ENCODE measurements at regions not wholly inside any gene's neighbourhood (a gene's known extent, or its start where the extent isn't known, plus 50 kb on each side); places are given as distances from the start of the nearest gene placed in this dataset.

DNA sequence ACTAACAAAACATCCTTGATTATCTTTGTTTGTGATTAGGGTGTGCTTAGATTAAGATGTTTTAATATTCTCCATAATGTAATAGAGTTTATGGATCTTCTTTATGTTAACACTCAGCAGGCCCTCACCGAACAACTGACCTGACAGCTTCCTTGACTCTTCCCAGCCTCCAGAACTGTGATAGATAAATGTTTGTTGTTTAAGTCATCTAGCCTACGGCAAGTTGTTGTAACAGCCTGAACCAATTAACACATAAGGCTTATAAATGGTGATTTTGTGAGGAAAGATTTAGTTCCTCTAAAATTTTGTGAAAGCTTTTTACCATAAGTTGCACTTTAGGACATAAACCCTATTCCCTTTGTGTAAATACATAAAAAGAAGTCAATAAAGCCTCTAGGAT lies 156.5 kb upstream of the DCN start:
- no peak for DNase-seq (ENCODE audit: low read depth in 1 of 2, low spot score in 1 of 2)

- no peak for DNase-seq (ENCODE audit: low read depth in 1 of 2, low spot score in 1 of 2)
Observed at GRCh38 chr12:91335699-91336098, 153.1 kb upstream of the DCN start.

- no peak for DNase-seq (ENCODE audit: low read depth in 1 of 2, low spot score in 1 of 2)
Observed at GRCh38 chr12:91333966-91334365, 151.3 kb upstream of the DCN start.

DNA sequence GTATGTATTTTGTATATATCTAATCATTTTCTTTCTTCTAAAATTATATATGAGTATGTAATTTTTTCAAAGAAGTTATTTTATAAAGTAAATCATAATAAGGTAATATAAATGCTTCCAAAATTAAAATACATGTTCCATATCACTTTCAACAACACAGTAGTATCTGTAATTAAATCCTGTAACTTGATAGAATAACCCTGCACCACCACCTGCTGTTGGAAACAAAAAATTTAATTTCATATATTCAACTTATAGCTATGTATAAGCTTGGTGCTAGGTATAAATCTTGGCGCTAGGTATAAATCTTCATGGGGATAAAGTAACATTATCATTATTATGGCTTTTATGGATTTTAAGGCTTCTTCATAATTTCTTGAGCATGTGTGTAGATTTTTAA lies 149.7 kb upstream of the DCN start:
- DNase-seq (ENCODE audit: low read depth in 1 of 2, low spot score in 1 of 2) = no peak

DNA sequence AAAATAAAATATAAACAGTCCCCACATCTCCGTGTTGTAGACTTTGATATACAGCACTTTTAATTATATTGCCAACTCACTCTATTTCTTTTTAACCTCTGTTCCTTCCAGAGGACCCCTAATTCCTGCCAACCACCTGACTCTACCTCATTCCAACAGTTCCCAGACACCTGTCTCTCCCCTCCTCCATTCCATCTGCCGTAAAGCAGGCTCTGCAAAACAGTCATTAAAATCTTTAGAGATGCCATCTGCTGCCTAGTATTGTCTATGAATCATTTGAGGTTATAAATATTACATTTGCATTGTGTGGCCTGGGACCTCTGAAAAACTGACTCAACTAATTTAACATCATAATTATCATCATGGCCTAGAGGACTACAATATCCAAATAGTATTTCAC lies 148.8 kb upstream of the DCN start:
- DNase-seq (ENCODE audit: low read depth in 1 of 2, low spot score in 1 of 2) = no peak

DNA sequence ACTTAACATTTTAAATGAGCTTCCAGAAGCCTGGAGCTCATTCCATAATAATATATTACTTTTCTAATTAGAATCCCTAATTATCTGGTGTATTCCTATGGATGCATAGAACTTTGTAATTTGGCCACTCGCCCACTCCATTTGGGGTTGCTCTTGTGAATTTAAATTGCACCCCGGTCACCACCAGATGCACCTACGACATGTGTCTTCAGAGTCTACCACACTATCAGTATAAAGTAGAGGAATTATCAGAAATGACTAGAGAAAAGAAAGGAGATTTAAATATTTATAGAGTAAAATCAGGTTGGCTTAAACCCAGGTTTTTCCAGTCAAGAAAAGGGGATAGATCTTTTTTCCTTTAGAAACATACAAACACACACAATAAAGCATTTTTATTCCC lies 145.8 kb upstream of the DCN start:
- DNase-seq (ENCODE audit: low read depth in 1 of 2, low spot score in 1 of 2) = no peak

DNA sequence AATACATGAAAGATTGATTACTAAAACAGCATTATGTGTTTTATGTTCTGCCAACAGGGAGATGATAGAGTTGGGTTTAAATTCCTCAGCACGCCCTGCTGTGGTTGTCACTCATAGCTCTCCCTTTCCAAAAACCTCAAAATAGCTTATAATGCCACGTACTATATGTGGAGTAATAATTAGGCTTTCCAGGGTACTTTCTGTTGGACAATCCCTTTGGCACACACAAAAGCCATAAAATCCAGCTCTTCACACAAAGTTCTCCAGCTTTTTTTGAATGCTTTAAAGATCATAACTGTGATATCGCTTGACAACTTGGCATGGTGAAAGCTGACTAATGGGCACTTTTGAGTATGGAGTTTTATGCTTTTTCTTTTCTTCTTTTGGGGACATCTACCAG lies 145.3 kb upstream of the DCN start:
- no peak for DNase-seq (ENCODE audit: low read depth in 1 of 2, low spot score in 1 of 2)

DNA sequence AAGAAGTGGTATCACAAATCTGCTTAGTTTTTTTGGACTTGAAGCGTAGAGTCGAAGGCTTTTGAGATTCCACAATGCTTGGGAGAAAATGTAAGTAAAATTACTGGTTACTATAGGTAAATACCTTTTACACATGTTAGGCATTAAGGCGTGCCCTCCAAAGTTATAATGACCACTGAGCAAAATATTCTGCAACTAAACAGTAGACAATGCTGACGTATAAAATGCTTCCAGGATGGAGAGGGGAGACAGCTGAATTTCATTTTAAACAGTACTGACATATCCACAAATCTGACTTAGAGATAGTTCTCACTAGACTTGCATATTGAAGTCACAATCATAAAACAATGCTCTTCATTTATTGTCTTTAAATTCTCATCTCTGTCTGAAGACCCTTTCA lies 144.5 kb upstream of the DCN start:
- DNase-seq (ENCODE audit: low read depth in 1 of 2, low spot score in 1 of 2) = no peak

DNA sequence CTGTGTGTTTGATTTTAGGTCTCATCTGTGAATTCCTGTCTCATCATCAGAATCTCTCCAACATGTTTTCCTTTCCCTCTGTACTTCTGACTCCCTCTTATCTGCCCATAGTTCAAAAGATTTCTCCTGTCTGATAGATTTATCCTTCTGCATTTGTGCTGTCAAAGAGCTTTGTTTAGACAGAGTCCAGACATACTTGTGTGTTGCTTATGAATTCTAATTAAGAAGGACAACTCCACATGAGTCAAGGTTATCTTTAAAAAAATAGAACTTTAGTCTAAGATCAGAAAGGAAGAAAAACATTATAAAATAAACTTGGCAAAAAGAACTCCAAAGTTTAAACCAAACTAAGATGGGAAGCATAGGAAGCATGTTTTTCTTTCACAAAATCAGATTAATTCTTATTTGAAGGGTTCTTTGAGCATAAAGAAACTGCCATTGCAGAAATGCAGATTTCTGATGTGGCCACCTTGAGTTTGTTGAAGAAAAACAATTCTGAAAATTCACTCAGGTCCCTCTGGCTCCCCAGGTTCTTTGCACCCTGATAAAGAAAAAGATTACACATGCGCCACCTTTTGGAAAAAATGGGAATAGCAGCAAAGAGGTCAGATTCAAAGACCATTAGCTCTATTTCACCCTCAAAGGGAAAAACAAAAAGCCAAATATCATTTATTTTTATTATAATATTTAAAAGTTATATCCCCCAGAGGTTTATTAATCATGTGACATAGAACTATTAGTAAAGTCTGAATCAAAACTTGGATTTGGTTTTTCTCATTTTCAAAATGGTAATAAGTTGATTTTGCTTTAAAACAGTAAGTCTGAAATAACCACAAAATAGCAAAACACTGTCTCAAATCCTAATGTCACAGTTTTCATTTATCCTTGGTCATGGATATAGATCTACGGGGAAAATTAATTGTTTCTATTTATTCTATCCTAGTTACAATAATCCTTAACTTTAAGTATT lies 143.7 kb upstream of the DCN start:
- peak in 1 of 2 donors; percentile 50 for DNase-seq (ENCODE audit: low read depth in 1 of 2, low spot score in 1 of 2)

- DNase-seq (ENCODE audit: low read depth in 1 of 2, low spot score in 1 of 2) = no peak
Observed at GRCh38 chr12:91320999-91321398, 138.4 kb upstream of the DCN start.

DNA sequence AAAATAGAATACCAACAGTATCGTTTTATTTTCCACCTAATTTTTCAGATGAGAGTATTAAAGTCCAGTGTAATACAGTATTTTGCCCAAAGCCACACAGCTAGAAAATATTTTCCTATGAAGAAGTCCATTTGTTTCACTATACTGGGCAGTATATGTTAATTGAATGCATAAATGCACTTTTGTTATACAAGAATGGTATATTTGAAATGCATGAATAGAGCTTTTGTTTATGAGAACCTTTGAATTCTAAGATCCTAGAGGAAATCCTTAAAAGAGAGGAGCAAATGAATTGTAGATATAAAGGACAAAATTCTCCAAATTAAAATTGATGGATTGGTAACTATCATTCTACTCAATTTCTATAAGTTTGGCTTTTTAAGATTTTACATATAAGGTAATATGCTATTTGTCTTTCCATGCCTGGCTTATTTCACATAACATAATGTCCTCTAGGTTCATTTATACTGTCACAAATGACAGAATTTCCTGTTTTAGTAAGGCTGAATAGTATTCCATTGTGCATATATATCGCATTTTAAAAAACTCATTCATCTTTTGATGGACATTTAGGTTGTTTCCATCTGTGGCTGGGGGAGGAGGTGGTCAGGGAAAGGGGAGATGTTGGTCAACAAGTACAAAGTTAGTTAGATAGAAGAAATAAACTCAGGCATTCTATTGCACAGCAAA lies 136.6 kb upstream of the DCN start:
- no peak for DNase-seq (ENCODE audit: low read depth in 1 of 2, low spot score in 1 of 2)

- no peak for DNase-seq (ENCODE audit: low read depth in 1 of 2, low spot score in 1 of 2)
Observed at GRCh38 chr12:91317306-91317705, 134.7 kb upstream of the DCN start.

DNA sequence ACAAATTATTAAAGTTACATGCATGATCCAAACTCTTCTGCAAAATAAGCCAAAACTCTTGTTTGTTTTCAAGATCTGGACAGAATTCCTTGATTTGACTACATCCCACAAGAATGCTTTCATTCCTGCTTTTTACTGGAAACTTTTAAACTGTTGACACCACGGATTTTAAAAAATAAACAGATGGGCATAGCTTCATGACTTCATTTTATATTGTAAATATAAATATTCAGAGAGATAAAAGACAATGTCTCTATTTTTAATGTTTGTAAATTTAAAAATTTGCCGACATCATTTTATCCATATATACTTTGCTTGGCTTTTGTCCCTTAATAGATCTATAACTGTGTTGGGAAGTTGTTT lies 134.3 kb upstream of the DCN start:
- no peak for DNase-seq (ENCODE audit: low read depth in 1 of 2, low spot score in 1 of 2)

DNA sequence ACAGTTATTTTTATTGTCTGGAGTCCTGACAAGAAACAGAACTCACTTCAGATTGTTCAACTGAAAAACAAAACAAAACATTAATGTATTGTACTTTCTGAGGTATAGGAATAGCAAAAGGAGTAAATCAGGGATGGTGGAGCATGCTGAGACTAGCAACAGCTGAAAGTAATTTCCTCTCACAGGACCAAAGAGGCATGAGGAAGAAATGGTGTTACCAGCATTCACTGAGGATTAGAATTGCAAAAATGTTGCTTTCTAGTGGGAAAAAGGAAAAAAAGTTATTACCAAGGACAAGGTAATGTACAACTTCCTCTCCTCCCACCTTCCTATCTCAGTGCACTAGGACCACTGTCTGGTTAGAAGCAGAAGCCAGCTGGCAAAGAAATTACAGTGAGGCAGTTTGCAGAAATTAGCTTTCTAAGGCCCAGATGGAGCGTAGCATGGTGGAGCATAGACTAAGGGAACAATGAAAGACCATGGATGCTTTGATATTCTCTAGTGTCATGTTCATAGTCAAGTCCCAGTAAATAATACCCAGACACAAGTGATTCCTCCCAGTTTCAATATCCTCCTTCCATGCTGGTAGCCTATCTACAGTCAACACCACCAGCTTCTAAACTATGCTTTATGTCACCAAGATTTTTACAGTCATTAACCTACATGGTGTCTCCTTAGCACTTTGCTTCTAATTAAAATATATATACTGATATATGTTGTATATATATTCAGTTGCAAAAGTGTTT lies 133.7 kb upstream of the DCN start:
- no peak for DNase-seq (ENCODE audit: low read depth in 1 of 2, low spot score in 1 of 2)

DNA sequence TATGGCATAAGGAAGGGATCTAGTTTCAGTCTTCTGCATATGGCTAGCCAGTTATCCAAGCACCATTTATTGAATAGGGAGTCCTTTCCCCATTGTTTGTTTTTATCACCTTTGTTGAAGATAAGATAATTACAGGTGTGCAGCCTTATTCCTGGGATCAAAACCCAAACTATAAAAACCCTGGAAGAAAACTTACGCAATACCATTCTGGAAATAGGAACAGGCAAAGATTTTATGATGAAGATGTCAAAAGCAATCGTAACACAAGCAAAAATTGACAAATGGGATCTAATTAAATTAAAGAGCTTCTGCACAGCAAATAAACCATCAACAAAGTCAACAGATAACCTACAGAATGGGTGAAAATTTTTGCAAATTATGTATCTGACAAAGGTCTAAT lies 128.5 kb upstream of the DCN start:
- DNase-seq (ENCODE audit: low read depth in 1 of 2, low spot score in 1 of 2) = no peak

GRCh38 chr12:91309450-91309849 lies 126.8 kb upstream of the DCN start:
- no peak for DNase-seq (ENCODE audit: low read depth in 1 of 2, low spot score in 1 of 2)

DNA sequence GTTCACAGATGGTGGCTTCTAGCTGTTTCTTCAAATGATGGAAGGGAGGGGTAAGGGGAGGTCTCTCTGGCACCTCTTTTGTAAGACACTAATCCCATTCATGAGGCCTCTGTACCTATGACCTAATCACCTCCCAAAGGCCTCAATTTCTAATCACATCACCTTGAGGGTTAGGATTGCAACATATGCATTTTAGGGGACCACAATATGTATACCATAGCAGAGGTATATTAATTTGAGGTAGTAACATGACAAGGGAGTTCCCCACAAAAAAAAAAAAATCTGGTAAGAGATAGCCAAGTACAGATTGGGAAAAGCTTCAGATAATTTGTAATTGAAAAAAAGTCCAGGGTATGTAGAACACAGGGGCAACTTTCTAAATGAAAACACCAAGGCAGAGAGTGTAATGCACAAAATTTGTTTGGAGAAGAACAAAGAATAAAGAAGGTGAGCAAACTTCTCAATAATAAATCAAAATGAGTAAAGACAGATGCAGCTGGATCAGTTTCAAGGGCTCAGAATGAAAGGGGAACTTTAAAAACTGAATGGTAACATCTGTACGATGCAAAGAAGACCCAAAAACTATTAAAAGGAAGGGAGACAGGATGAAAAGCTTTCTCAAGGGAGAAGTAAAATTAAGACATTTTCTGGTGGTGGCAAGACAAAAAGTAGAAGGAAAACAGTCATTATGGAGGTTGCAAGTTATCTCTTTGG lies 125.5 kb upstream of the DCN start:
- DNase-seq (ENCODE audit: low read depth in 1 of 2, low spot score in 1 of 2) = no peak

- no peak for DNase-seq (ENCODE audit: low read depth in 1 of 2, low spot score in 1 of 2)
Observed at GRCh38 chr12:91290354-91290753, 107.7 kb upstream of the DCN start.

- DNase-seq (ENCODE audit: low read depth in 1 of 2, low spot score in 1 of 2) = no peak
Observed at GRCh38 chr12:91289906-91290305, 107.3 kb upstream of the DCN start.

DNA sequence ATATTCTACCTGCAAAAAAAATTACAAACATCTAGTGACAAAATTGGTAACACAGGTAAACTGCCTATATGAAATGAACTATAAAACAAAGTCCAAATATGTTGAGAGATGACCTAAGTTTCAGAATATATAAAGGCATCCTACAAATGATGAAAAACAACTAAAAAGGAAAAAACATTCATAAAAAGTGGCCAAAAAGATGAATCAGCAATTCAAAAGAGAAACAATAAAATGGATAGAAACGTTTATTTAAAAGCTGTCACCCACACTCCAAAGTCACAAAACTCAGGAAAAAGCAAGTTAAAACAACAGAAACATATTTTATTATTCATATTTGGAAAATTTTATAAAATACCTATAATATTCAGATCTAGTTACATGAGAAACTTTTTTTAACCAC lies 106.5 kb upstream of the DCN start:
- DNase-seq (ENCODE audit: low read depth in 1 of 2, low spot score in 1 of 2) = no peak

DNA sequence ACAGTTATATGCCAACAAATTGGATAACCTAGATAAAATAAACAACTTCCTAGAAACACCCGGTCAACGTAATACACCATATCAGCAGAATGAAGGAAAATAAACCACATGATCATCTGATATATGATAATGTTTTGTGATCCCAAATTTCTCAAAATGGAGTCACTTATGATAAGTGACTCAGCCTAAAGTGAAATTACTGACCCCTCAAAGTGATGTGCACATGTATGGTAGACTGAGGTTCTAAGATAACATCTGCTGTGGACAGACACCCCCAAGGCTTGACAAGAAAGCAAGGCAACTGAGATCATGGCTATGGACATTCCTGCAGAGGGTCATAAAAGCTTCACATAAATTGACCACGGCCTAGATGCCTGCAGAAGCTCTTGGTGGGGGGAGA lies 105.1 kb upstream of the DCN start:
- DNase-seq (ENCODE audit: low read depth in 1 of 2, low spot score in 1 of 2) = no peak

Measured in activated CD4-positive, alpha-beta T cell treated with anti-CD3 and anti-CD28 coated beads, Interleukin-2, amount 50 U/mL, for 24 hours (primary cell).